Endothelial cell of umbilical vein (primary cell): ENCODE measurements at regions not wholly inside any gene's neighbourhood (a gene's known extent, or its start where the extent isn't known, plus 50 kb on each side); places are given as distances from the start of the nearest gene placed in this dataset.
"Not testable (repeated sequence)": the region's sequence is repeated elsewhere in the genome, so short reads cannot be mapped to it uniquely, and the experiment has no call there.

ENCODE experiments used
- BruUV-seq: library from RNA; stranded (reverse); fragments of 400-500 nt; replicated peaks from 2 replicates; lab custom pipeline; 2021; lab: Mats Ljungman, UMichigan
- CTCF ChIA-PET: fragments of 300-600, 350-600 bp; sonication (Branson Sonifier 250); formaldehyde crosslinking; loops from one replicate; lab custom pipeline; 2021; ENCODE audit warnings: antibody characterized with exemption, inconsistent platforms; lab: Charles Lee
- POLR2A ChIA-PET: fragments of 300-600, 350-600 bp; sonication (Branson Sonifier 250); formaldehyde crosslinking; loops from one replicate; lab custom pipeline; 2021; ENCODE audit warnings: antibody characterized with exemption, inconsistent platforms; lab: Charles Lee
- DNase-seq: peaks from one replicate; pipeline ENCODE4 v3.0.0-alpha.2; 2011; ENCODE audit warnings: low read depth, low spot score
- FAIRE-seq: peaks from 2 replicates; lab custom pipeline; 2011; peaks lifted over from hg19 to GRCh38; lab: Jason Lieb, UNC
- H2AFZ ChIP-seq: 2 replicates; pipeline ENCODE4 v1.6.0; 2012; ENCODE audit warnings: low read depth, low read length, control low read depth, inconsistent platforms
- H3K27ac ChIP-seq: 2 replicates; pipeline ENCODE4 v1.5.1; 2011; ENCODE audit warnings: low read depth, mild to moderate bottlenecking, control low read depth, low read length, moderate library complexity; ENCODE audit not compliant: insufficient read depth
- H3K27me3 ChIP-seq, 2 experiments: 2 replicates each; pipeline versions ENCODE4 v1.6.0 to v1.6.1; 2011; ENCODE audit warnings: low read length in 2 of 2, mixed read lengths in 1 of 2; ENCODE audit not compliant: control insufficient read depth in 2 of 2, insufficient read depth in 2 of 2
- H3K36me3 ChIP-seq, 2 experiments: 2 replicates in 1 of 2; 3 replicates in 1 of 2; pipeline ENCODE4 v1.5.1; 2011; ENCODE audit warnings: low read length in 2 of 2, mild to moderate bottlenecking in 1 of 2, moderate library complexity in 1 of 2; ENCODE audit not compliant: control insufficient read depth in 2 of 2, insufficient read depth in 2 of 2; ENCODE audit errors: extremely low read depth in 1 of 2
- H3K4me1 ChIP-seq: 3 replicates; pipeline ENCODE4 v1.5.1; 2011; ENCODE audit warnings: mild to moderate bottlenecking, low read length; ENCODE audit not compliant: control insufficient read depth, insufficient read depth; ENCODE audit errors: extremely low read depth
- H3K4me2 ChIP-seq: 2 replicates; pipeline ENCODE4 v1.6.1; 2011; ENCODE audit warnings: low read length, control low read depth, mixed read lengths; ENCODE audit not compliant: insufficient read depth
- H3K4me3 ChIP-seq, 3 experiments: fragments of 200-600 bp in 1 of 3; sonication (generic), shearing (Covaris generic) in 1 of 3; replicated peaks in 1 of 3; 2 replicates each; pipeline ENCODE4 v1.5.1; 2011 to 2016; ENCODE audit warnings: control low read depth in 3 of 3, low read length in 3 of 3, mild to moderate bottlenecking in 2 of 3, inconsistent platforms in 1 of 3, low read depth in 1 of 3, moderate library complexity in 1 of 3; ENCODE audit not compliant: insufficient read depth in 1 of 3
- H3K79me2 ChIP-seq: 2 replicates; pipeline ENCODE4 v1.6.0; 2012; ENCODE audit warnings: low read length, inconsistent platforms; ENCODE audit not compliant: control insufficient read depth, insufficient read depth
- H3K9ac ChIP-seq: replicated peaks from 2 replicates; pipeline ENCODE3; 2011; ENCODE audit warnings: low read length, control low read depth; ENCODE audit not compliant: insufficient read depth; ENCODE audit errors: extremely low read depth
- H3K9me1 ChIP-seq: replicated peaks from 3 replicates; pipeline ENCODE4 v1.6.0; 2011; ENCODE audit warnings: mild to moderate bottlenecking, low read length; ENCODE audit not compliant: control insufficient read depth, insufficient read depth; ENCODE audit errors: extremely low read depth
- H3K9me3 ChIP-seq: replicated peaks from 2 replicates; pipeline ENCODE4 v1.5.1; 2012; ENCODE audit warnings: low read length, inconsistent platforms; ENCODE audit not compliant: control insufficient read depth, insufficient read depth
- H4K20me1 ChIP-seq: replicated peaks from 2 replicates; pipeline ENCODE3; 2011; ENCODE audit warnings: mild to moderate bottlenecking, low read length; ENCODE audit not compliant: control insufficient read depth, insufficient read depth; ENCODE audit errors: extremely low read depth
- dilution Hi-C: fragments of 300-500 bp; cut with MboI; formaldehyde crosslinking; loops from one replicate; pipeline ENCODE4 v1.15.0; 2019; ENCODE audit warnings: low sequenced_read_pairs; ENCODE audit not compliant: extremely low pct_ligation_motif_present
- intact Hi-C: fragments of 100-400 bp; cut with micrococcal nuclease; formaldehyde crosslinking; loops from one replicate; pipeline ENCODE4 v1.10.0; 2022

GRCh38 chr9:63912451-63912850 is 1372.6 kb downstream of the FOXD4L5 start:
- H3K27ac ChIP-seq, H3K4me1 ChIP-seq, H3K9me3 ChIP-seq, BruUV-seq, H3K79me2 ChIP-seq, H3K9me1 ChIP-seq, FAIRE-seq, H3K4me3 ChIP-seq, H3K4me2 ChIP-seq, DNase-seq, intact Hi-C loops, H3K36me3 ChIP-seq, dilution Hi-C loops, H3K9ac ChIP-seq, H4K20me1 ChIP-seq, CTCF ChIA-PET, H2AFZ ChIP-seq, H3K27me3 ChIP-seq, POLR2A ChIA-PET: not testable (repeated sequence)

GRCh38 chr9:63909076-63909475 is 1375.9 kb downstream of the FOXD4L5 start:
- POLR2A ChIA-PET, H3K79me2 ChIP-seq, FAIRE-seq, H3K4me3 ChIP-seq, dilution Hi-C loops, H3K9me3 ChIP-seq, CTCF ChIA-PET, H3K9me1 ChIP-seq, H3K4me1 ChIP-seq, H3K36me3 ChIP-seq, H4K20me1 ChIP-seq, DNase-seq, H3K27ac ChIP-seq, H3K4me2 ChIP-seq, BruUV-seq, H2AFZ ChIP-seq, H3K9ac ChIP-seq, H3K27me3 ChIP-seq, intact Hi-C loops: not testable (repeated sequence)

GRCh38 chr9:63899637-63900190 is 1385.3 kb downstream of the FOXD4L5 start:
- H2AFZ ChIP-seq, H3K4me1 ChIP-seq, H4K20me1 ChIP-seq, H3K27ac ChIP-seq, BruUV-seq, H3K9ac ChIP-seq, H3K4me2 ChIP-seq, CTCF ChIA-PET, dilution Hi-C loops, intact Hi-C loops, DNase-seq, H3K4me3 ChIP-seq, H3K9me3 ChIP-seq, H3K9me1 ChIP-seq, H3K27me3 ChIP-seq, FAIRE-seq, H3K36me3 ChIP-seq, POLR2A ChIA-PET, H3K79me2 ChIP-seq: not testable (repeated sequence)

- DNase-seq, H3K9me1 ChIP-seq, H3K4me3 ChIP-seq, H2AFZ ChIP-seq, CTCF ChIA-PET, H3K9me3 ChIP-seq, H3K4me2 ChIP-seq, BruUV-seq, intact Hi-C loops, POLR2A ChIA-PET, dilution Hi-C loops, H3K4me1 ChIP-seq, H3K36me3 ChIP-seq, H3K79me2 ChIP-seq, H3K27me3 ChIP-seq, FAIRE-seq, H3K9ac ChIP-seq, H3K27ac ChIP-seq, H4K20me1 ChIP-seq: not testable (repeated sequence)
Observed at GRCh38 chr9:63881386-63881785, 1403.6 kb downstream of the FOXD4L5 start.
